NCI-H524 treated with DMSO at 0.1 percent for 48 hours (cell line): ENCODE measurements at regions not wholly inside any gene's neighbourhood (a gene's known extent, or its start where the extent isn't known, plus 50 kb on each side); places are given as distances from the start of the nearest gene placed in this dataset.

Source experiments
- DNase-seq: peaks from one replicate; lab custom pipeline; 2025; lab: John Stamatoyannopoulos, UW

DNA sequence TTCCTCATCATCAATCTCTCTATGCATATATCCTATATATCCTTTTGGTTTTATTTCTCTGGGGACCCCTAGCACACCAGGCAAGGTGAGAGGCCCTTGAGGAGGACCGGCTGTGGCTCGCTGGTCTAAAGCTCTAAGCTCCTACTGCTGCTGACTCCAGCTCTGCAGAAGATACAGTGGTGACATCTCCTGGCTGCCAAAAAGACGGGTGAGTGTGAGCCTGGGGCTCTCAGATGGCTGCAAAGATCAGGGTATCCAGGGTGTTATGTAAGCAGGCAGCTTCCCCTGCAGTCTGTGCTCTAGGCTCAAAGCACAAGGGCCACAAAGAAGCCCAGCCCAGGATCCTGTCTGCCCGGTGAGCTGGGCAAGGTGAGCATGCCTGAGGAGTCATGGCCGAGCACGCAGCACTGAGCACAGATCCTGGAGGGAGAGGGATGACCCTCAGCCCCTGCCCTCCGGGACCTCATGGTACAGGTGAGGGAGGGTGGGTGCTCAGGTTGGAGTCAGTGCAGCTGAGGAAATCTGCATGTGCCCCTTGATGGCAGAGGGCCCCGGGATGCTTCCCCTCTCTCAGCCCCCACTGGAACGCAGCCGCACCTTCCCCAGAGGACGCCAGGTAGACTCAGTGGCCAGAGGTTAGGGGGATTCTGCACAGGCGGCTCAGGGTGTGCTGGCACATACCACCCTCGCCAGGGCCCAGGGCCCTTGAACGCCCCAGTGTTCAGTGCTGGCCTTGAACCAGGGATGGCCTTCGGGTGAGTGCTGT lies 95.4 kb upstream of the INSIG1 start:
- DNase-seq: no peak

DNA sequence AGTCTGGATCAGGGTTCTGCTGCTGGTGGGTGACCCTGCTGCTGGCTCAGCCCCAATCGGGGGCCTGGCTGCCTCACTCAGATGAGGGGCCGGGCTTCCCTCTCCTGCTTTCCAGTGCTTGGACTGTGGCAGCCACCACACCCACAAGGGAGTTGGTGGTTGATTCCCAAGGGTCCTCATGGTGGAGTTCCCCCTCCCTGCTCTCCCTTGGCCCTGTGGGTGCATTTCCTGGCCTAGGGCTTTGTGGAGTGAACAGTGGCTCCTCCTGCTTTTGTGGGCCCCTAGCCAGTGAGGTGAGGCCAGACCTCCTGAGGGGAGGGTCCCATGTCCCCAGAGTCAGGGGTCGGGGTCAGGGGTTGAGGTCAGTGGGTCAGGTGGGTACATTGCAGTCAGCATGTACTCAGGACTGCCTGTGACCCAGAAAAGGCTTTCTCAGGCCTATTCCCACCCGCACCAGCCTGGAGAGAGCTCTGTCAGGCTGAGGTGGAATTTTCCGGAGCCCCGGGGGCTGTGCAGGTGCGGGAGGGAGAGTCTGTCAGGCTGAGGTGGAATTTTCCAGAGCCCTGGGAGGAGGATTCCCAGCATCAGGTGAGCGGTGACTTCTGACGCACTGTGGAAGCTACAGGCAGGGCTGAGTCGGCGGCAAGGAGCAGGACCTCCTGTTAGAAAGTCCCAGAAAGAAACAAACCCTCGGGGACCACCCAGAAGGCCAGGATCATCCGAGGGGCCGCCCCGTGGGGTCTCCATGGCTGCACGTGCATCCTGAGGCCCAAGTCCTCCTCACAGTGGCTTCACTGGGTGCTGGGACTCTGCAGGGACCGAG lies 94.4 kb upstream of the INSIG1 start:
- DNase-seq: no peak

DNA sequence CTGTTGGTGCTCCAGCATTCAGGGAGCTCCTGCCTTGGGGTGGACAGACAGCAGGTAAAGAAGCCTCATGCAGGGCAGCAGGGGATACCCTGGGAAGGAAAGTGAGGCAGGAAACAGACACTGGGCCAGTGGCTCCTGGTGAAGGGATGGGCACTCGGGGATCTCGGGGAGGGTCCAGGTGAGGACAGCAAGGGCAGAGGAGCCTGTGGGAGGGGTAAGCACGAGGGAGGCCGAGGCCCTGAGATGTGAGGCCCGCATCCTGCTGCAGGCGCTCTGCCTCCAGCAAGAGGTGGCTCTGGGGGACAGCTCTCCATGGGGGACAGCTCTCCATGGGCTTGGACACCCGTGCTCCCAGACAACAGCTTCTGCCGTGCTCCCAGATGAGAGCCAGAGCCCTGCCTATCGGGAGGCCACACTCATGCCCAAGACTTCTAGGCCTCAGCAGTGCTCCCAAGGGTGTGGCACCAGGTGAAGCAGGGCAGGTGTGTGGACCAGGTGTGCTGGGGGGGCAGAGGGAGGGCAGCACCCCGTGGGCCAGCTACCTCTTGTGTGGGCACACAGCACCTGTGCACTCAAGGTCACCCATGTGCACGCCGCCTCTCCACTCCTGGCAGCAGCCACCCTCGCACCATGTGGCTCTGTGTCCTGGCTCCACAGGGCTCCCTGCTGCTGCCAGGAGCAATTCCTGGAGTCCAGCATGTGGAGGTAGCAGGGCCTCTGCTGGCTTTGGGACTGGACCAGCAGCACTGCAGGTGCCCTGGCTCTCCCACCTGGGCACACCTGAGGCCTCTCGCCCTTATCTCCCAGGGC lies 93.6 kb upstream of the INSIG1 start:
- DNase-seq: no peak

DNA sequence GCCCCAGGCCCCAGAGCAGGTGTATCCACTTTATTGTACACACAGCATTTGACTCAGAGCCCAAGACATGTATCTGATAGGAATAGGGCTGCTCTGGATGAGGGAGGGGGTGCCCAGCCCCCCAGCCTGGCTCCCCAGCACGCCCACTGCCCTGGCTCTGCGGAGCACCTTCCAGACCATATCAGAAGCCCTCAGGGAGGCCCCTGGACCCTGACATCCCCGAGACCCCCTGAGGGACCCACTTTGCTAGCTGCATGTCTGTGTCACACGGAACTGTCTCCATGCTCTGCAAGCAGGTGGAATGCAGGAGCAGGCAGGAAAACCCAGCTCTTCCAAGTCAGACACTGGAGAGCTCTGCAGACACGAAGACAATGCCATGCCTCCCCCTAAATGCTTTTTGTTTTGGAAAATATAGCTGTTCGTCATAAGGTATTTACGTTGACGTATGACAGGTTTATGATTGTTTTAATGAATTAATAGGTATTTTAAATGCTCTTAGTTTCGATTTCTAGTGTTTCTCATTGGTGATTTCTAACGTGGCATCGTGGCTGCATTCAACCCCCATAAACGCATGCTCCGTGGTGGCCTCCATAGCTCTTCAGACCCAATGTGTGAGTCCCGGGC lies 92.8 kb upstream of the INSIG1 start:
- DNase-seq: no peak

DNA sequence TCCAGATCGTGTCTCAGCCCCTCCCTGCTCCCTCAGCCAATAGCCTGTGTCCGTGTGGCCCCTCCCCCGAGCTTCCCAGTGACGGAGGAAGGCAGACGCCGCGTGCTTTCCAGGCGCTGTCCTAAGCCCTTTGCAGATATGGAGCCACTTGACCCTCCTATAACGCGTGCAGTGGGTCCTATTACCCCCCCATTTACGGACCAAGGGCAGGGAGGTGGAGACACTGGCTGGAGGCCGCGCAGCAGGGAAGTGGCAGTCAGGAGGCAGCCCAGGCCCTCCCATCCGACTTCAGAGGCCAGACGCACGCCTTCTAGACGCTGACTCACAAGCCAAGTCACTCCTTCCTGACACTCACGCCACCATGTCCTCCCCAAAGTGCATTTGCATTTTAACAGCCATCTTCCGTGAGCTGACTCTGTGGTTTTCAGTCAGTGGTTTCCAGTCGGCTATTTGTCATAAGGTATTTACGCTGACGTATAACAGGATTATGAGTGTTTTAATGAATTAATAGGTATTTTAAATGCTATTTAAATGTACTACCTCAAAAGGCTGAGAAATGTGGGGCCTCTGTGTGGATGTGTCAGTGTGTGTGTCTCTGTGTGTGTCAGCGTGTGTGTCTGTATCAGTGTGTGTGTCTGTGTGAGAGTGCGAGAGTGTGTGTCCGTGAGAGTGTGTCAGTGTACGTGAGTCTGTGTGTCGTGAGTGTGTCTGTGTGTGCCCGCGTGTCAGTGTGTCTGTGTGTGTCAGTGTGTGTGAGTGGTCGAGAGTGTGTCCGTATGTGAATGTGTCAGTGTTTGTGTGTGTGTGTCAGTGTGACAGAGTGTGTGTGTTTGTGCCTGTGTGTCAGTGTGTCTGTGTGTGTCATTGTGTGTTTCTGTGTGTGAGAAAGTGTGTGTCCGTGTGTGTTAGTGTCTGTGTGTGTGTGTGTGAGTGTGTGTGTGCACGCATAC lies 92.0 kb upstream of the INSIG1 start:
- DNase-seq: no peak

DNA sequence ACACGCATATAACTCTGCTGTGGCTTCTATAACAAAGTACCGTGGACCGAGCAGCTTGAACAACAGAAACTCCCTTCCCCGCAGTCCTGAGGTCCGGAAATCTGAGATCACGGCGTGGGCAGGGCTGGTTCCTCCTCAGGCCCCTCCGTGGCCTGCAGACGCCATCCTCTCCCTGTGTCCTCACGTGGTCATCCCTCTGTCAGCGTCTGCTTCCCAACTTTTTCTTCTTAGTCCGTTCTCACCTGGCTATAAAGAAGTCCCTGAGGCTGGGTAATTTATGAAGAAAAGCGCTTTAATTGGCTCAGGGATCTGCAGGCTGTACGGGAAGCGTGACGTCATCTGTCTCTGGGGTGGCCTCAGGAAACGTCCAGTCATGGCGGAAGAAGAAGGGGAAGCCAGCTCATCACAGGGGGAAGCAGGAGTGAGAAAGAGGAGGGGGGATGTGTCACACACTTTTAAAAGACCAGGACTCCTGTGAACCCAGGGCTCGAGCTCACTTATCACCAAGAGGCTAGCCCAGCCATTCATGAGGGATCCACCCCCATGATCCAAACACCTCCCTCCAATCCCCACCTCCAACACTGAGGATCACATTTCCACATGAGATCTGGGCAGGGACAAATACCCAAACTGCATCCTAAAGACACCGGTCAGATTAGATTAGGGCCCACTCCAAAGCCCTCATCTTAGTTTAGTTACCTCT lies 91.2 kb upstream of the INSIG1 start:
- no peak for DNase-seq

DNA sequence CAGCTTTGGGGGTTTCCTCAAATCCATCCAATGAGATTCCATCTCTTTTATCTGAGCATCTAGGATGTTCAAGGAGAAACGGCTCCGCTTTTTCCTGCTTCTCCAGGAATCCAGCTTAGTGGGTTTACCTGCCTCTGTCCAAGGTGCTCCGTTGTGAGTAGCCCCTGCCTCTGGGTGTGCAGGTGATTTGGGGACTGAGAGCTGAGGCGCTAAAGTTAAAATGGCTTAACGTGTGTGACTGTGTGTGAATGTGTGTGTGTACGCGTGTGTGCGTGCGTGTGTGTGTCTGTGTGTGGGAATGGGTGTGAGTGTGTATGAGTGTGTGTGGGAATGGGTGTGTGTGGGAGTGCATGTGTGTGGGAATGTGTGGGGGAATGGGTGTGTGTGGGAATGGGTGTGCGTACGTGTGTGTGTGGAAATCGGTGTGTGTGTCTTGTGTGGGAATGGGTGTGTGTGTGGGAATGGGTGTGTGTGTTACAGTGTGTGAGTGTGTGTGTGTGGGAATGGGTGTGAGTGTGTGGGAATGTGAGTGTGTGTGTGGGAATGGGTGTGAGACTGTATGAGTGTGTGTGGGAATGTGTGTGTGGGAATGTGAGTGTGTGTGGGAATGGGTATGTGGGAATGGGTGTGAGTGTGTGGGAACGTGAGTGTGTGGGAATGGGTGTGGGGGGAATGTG lies 90.2 kb upstream of the INSIG1 start:
- DNase-seq: no peak

DNA sequence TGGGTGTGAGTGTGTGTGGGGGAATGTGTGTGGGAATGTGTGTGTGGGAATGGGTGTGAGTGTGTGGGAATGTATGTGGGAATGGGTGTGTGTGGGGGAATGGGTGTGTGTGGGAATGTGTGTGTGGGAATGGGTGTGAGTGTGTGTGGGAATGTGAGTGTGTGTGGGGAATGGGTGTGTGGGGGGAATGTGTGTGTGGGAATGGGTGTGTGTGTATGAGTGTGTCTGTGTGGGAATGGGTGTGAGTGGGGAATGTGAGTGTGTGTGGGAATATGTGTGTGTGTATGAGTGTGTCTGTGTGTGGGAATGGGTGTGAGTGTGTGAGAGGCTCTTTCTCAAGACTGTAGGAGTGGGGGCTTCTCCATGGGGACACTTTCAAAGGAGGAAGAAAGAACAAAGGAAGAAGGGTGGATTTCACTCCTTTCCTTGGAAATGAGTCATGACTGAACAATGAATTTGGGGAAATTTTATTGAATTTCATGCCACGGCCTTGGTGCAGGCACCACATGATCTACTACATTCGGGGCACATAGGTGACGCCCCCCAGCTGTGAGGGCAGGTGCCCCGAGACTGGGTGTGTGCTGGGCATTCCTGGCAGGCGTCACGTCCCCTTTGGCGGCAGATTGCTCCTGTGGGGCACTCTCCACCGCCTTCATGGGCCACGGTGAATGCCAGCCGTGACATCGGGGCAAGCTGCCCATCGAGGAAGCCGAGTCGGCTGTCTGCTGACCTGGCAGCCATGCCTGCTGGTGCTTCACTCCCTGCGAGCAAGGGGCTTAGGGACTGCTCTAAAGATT lies 88.8 kb upstream of the INSIG1 start:
- DNase-seq: no peak

DNA sequence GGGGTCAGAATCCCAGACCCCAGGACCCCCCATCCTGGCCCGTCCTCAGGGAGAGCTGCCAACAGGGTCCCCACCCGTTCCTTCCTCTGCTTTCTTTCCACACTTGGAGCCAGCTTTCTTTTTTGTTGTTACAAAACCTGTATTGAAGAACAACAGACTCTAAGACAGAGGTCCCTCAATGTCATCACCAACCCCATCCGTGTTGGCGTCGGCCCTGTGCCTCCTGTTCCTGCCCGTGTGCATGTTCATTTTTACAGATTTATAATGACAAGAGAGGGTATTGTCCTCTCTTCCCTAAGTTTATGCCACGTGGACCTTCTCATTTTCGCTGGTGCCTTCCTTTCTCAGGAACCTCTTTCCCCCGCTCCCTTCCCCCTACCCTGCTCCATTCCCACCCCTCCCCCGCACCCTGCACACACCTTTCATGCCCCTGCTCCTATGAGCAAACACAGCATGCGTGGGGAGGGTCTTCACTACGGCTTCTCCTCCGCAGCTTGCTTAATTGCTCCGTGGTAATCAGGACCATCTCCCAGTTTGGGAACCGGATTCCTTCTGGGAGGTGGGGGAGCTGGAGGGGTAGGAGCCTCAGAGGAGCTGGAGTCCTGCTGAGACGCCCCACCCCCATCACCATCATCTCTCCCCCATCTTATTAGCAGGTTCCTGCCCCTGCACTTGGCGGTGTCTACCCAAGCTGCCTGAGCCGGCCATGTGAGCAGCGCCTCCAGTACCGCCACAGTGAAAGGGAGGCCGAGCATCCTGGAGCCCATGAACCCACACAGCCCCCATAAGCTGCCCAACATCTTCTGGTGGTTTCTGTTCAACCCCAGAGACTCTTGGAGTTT lies 88.0 kb upstream of the INSIG1 start:
- no peak for DNase-seq

DNA sequence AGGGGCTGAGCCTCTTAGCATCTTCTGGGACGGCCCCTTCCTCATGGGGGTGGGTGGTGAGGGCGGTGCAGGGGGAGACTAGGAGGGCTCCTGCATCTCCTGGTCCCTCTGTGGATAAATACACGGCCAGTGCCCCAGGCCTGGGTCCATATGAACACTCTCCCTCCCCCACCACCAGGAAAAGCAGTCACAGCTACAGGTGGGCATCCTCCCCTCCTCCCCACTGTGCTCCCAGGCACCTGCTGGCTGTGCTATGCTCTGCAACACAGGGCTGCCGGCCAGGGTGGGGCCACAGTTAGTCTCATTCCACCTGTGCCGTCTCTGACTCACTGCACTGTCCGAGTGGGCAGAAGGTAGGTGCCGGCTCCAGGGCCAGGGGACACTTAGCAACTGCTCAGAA lies 87.3 kb upstream of the INSIG1 start:
- DNase-seq: no peak

DNA sequence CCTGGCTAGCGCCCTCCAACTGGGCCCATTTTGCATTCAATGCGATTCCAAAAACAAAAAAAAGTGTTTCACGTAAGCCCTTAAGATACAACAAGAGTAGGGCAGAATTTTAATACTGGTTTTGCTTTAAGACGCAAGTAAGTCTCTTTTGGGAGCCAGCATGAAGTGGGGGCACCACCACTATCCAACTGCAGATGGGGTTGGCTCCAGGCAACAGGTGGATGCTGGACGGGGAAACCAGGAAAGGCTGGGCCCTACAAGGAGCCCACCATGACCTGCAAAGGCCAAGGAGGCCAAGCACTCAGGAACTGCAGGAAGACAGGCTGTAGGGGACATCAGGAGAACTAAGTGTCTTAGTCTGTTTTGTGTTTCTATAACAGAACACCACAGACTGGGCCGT lies 86.5 kb upstream of the INSIG1 start:
- no peak for DNase-seq

DNA sequence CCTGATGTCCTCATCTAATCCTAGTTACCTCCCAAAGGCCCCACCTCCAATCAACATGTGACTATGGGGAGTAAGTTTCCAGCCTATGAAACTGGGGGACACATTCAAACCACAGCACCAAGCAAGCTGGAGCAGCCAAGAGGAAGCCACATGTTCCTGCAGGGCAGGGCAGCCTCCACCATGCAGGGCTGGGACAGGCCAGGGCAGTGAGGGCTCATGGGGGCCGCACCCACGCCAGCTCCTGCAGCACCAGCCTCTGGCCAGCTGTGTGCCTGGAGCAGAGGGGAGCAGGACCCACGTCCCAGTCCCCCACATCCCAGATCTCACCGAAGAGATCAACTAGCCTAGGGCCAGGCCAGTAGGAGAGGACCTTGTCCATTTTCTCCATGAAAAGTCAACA lies 85.9 kb upstream of the INSIG1 start:
- DNase-seq: no peak

DNA sequence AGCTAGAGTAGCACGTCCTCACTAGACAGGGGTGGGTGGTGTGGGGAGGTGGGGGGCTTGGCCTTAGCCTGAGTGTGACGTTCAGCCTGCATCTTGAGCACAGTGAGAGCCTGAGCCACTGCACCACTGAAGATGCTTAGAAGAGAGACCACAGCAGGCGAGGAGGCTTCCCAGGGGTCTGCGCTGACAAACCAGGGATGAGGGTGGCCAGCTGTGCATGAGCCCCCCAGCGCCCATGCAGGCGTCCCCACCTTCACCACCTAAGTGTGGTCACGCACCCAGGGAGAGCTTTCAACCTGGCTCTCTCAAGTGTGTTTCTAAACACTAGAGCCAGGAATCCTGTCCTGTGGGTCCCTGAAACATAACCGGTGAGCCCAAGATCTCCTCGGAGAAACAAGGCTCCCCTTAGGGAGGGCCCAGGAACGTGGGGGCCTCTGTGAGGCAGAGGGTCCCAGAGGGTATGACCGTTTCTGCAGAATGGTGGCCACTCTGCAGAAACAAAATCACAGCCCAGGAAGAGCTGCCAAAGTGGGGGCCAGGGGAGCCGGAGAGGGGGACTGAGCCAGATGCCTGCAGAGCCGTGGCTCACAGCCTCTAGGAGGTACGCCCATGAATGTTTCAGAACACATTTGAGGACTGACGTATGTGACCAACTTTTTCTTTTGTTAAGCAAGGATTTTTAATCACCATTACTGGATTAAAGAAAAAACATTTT lies 85.2 kb upstream of the INSIG1 start:
- DNase-seq: no peak

DNA sequence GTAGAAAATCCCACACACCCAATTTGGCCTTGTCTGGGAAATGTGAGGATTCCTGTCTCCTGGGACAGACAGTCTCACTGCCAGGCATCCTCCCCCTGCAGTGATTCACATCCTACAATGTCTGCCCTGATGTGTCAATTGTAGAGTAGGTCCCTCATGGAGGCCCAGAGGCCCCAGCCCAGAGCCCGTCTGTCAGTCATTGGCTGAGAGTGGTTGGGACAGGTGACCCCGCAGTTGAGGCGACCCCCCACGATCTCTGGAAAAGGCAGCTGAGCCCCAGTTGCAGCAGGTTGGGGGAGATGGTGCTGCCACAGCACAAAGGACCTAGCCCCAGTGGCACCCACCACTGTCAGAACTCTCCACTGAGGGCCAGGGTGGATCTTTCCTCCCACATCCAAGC lies 84.3 kb upstream of the INSIG1 start:
- DNase-seq: no peak

DNA sequence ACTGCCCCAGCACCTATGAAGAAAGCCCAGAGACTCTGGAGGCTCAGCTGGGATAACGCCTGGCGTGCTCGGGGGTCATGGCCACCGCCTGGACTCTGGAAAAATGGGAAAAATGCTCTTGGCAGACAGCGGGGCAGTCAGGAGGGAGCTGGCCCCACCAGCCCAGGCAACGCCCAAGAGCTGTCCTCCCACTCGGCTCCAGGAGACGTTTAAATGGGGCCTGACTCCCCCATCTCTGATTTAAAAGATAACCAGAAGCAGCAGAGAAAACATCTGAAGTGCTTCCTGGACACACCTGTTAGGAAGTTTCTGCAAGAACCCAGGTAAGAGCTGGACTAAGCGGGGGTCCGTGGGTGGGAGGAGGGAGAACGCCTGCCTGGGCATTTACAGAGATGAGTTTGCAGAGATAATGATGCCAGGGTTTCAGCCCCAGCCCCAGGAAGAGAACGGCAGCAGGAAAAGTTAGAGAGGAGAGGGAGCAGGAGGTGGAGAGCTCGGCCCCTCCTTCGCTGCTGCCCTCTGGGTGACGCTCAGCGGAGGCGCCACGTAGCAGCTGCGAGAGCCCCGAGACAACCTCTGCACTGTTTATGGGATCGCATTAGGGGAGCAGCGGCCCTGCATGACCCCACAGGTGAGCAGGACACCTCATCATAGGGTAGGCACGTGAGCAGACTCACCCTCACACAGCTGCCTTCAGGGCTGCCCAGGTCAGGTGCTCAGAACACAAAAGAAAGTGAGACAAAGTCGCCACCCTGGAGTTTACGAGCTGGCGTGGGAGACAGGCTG lies 83.5 kb upstream of the INSIG1 start:
- no peak for DNase-seq

DNA sequence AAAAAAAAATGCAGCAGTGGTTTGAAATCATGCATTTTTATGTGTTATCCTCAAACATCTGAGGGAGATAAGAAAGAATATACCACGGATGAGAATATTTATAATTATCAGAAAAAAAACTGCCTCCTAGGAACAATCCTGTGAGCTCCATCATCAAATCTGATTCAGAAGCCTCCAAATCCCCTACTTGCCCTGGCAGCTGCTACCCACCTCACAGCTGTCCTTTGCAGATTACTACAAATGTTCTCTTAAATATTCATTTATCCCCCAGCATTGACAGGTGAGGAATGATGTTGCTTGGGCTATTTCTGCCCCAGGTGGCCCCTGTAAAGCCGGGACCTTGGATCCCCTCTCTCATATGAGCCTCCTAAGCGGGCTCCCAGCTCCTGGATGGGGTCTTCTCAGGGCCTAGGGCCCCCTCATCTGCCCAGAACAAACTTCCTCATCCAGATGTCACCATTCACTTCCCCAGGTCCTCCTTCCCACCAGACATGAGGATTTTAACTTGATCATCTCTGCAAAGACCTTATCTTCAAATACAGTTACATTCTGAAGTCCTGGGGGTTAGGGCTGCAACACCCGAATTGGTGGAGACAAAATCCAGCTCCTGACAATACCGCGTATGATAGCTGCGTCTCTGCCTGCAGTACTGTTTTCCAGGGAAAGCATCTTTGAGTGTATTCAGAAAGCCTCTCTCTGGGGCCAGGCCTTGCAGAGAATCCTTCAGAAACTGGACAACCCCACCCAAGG lies 81.9 kb upstream of the INSIG1 start:
- DNase-seq: no peak
